Mesenchymal stem cell (in vitro differentiated cells and primary cell): ENCODE measurements at regions not wholly inside any gene's neighbourhood (a gene's known extent, or its start where the extent isn't known, plus 50 kb on each side); places are given as distances from the start of the nearest gene placed in this dataset.

ENCODE experiments used
- DNase-seq: peaks from one replicate; pipeline ENCODE4 v3.0.0-alpha.2; 2013
- H2AFZ ChIP-seq: one replicate; pipeline ENCODE4 v1.6.1; 2013; ENCODE audit warnings: low read depth, mild to moderate bottlenecking, control low read depth, inconsistent platforms, low read length, moderate library complexity
- H2AK5ac ChIP-seq: 2 replicates; pipeline ENCODE4 v1.6.1; 2013; ENCODE audit warnings: low read length, moderate library complexity, mild to moderate bottlenecking, inconsistent platforms; ENCODE audit not compliant: severe bottlenecking
- H2BK120ac ChIP-seq: one replicate; pipeline ENCODE4 v1.6.1; 2013; ENCODE audit warnings: low read depth, mild to moderate bottlenecking, inconsistent platforms, low read length, moderate library complexity
- H2BK12ac ChIP-seq, 2 experiments: one replicate each; pipeline ENCODE4 v1.6.1; 2013; ENCODE audit warnings: inconsistent platforms in 2 of 2, low read length in 2 of 2, mild to moderate bottlenecking in 2 of 2, moderate library complexity in 2 of 2, control low read depth in 1 of 2
- H2BK15ac ChIP-seq: one replicate; pipeline ENCODE4 v1.6.1; 2013; ENCODE audit warnings: mild to moderate bottlenecking, low read depth, inconsistent platforms; ENCODE audit not compliant: poor library complexity, severe bottlenecking
- H2BK5ac ChIP-seq: 2 replicates; pipeline ENCODE4 v1.6.1; 2013; ENCODE audit warnings: low read depth, mild to moderate bottlenecking, low read length, control low read depth, inconsistent platforms; ENCODE audit not compliant: poor library complexity, severe bottlenecking
- H3K14ac ChIP-seq, 2 experiments: one replicate each; pipeline ENCODE4 v1.6.1; 2013; ENCODE audit warnings: inconsistent platforms in 2 of 2, low read length in 2 of 2, control low read depth in 1 of 2, mild to moderate bottlenecking in 1 of 2, moderate library complexity in 1 of 2
- H3K18ac ChIP-seq, 2 experiments: one replicate each; pipeline ENCODE4 v1.6.1; 2013; ENCODE audit warnings: inconsistent platforms in 2 of 2, low read length in 2 of 2, control low read depth in 1 of 2, low read depth in 1 of 2, mild to moderate bottlenecking in 1 of 2
- H3K23ac ChIP-seq, 2 experiments: one replicate each; pipeline ENCODE4 v1.6.1; 2013; ENCODE audit warnings: inconsistent platforms in 2 of 2, low read length in 2 of 2, mild to moderate bottlenecking in 2 of 2, moderate library complexity in 2 of 2, control low read depth in 1 of 2
- H3K27ac ChIP-seq: 2 replicates; pipeline ENCODE4 v1.5.1; 2013; ENCODE audit warnings: mild to moderate bottlenecking, moderate library complexity, low read length, control low read depth, inconsistent platforms; ENCODE audit not compliant: poor library complexity, severe bottlenecking
- H3K27me3 ChIP-seq, 2 experiments: 2 replicates each; pipeline versions ENCODE4 v1.6.1 to v1.7.0; 2013; ENCODE audit warnings: low read length in 2 of 2, mild to moderate bottlenecking in 2 of 2, moderate library complexity in 2 of 2, control low read depth in 1 of 2, inconsistent platforms in 1 of 2; ENCODE audit not compliant: control insufficient read depth in 1 of 2, insufficient read depth in 1 of 2
- H3K36me3 ChIP-seq, 2 experiments: 2 replicates each; pipeline versions ENCODE4 v1.6.1 to v1.7.0; 2013; ENCODE audit warnings: low read length in 2 of 2, control low read depth in 1 of 2, inconsistent platforms in 1 of 2, low read depth in 1 of 2, mild to moderate bottlenecking in 1 of 2; ENCODE audit not compliant: insufficient read depth in 2 of 2, control insufficient read depth in 1 of 2
- H3K4ac ChIP-seq, 2 experiments: one replicate each; pipeline ENCODE4 v1.6.1; 2013; ENCODE audit warnings: inconsistent platforms in 2 of 2, low read length in 2 of 2, mild to moderate bottlenecking in 2 of 2, moderate library complexity in 2 of 2, control low read depth in 1 of 2, low read depth in 1 of 2
- H3K4me1 ChIP-seq: 2 replicates; pipeline ENCODE4 v1.6.1; 2013; ENCODE audit warnings: low read depth, low read length, control low read depth; ENCODE audit not compliant: control insufficient read depth, insufficient read depth
- H3K4me2 ChIP-seq: 2 replicates; pipeline ENCODE4 v1.6.1; 2013; ENCODE audit warnings: low read length, mild to moderate bottlenecking, inconsistent platforms; ENCODE audit not compliant: poor library complexity, severe bottlenecking
- H3K4me3 ChIP-seq, 2 experiments: 2 replicates each; pipeline versions ENCODE4 v1.5.1 to v1.7.0; 2013; ENCODE audit warnings: low read length in 2 of 2, mild to moderate bottlenecking in 2 of 2, control low read depth in 1 of 2, low read depth in 1 of 2; ENCODE audit not compliant: insufficient read depth in 1 of 2
- H3K79me1 ChIP-seq: replicated peaks from 2 replicates; pipeline ENCODE4 v1.6.1; 2013; ENCODE audit warnings: mild to moderate bottlenecking, control low read depth, low read length, inconsistent platforms; ENCODE audit not compliant: poor library complexity, severe bottlenecking
- H3K9ac ChIP-seq: 2 replicates; pipeline ENCODE4 v1.7.0; 2013; ENCODE audit warnings: mild to moderate bottlenecking, low read length, moderate library complexity
- H3K9me3 ChIP-seq: 2 replicates; pipeline ENCODE4 v1.7.0; 2013; ENCODE audit warnings: mild to moderate bottlenecking, low read length; ENCODE audit not compliant: control insufficient read depth
- H4K8ac ChIP-seq: one replicate; pipeline ENCODE4 v1.6.1; 2013; ENCODE audit warnings: inconsistent platforms, mild to moderate bottlenecking, low read length, moderate library complexity
- H4K91ac ChIP-seq: one replicate; pipeline ENCODE4 v1.6.1; 2013; ENCODE audit warnings: mild to moderate bottlenecking, low read length, inconsistent platforms
- WGBS: methylation state at CpG from one replicate; pipeline ENCODE4 v1.1.7; 2013; ENCODE audit warnings: mixed read lengths; 5-methylcytosine and 5-hydroxymethylcytosine counted together

- Histone ChIP-seq H2AFZ (no peak overlapping the region), H3K27ac (no peak overlapping the region), H3K14ac (no peak overlapping the region), H2AK5ac (no peak overlapping the region), H2BK120ac (no peak overlapping the region), H3K23ac (no peak overlapping the region), H4K91ac (no peak overlapping the region), H3K4me3 (no peak overlapping the region), H4K8ac (no peak overlapping the region), H2BK12ac (no peak overlapping the region), H3K9me3 (no peaks in the 10 kb centered on the region), H3K18ac (no peak overlapping the region), H3K4ac (no peak overlapping the region), H3K4me1 (no peaks in the 10 kb centered on the region), H3K4me2 (no peak overlapping the region), H3K36me3 (no peaks in the 10 kb centered on the region), H3K27me3 (no peaks in the 10 kb centered on the region), H2BK5ac (no peak overlapping the region), H3K9ac (no peak overlapping the region), H3K79me1 (no peaks in the 10 kb centered on the region), H2BK15ac (no peak overlapping the region)
- WGBS = 33% methylated on average over 1 of the region's 1 CpG
- no peak for DNase-seq
Observed at GRCh38 chr4:66297703-66298102, 627.4 kb upstream of the EPHA5 start.

- H3K4ac ChIP-seq = no peak overlapping the region
- H3K27me3 ChIP-seq = no peaks in the 10 kb centered on the region
- no peaks in the 10 kb centered on the region for H3K4me1 ChIP-seq
- no peak overlapping the region for H3K14ac ChIP-seq
- H2BK12ac ChIP-seq = no peak overlapping the region
- no peak overlapping the region for H3K9ac ChIP-seq
- no peak for DNase-seq
- no peak overlapping the region for H3K23ac ChIP-seq
- no peaks in the 10 kb centered on the region for H3K9me3 ChIP-seq
- H2AK5ac ChIP-seq = no peak overlapping the region
- WGBS = 90% methylated on average over 4 of the region's 5 CpGs
- no peak overlapping the region for H2AFZ ChIP-seq
- H3K18ac ChIP-seq = no peak overlapping the region
- H2BK120ac ChIP-seq = no peak overlapping the region
- H2BK5ac ChIP-seq = no peak overlapping the region
- H3K4me2 ChIP-seq = no peak overlapping the region
- no peak overlapping the region for H3K27ac ChIP-seq
- no peak overlapping the region for H2BK15ac ChIP-seq
- H3K79me1 ChIP-seq = no peaks in the 10 kb centered on the region
- H4K8ac ChIP-seq = no peak overlapping the region
- no peak overlapping the region for H3K4me3 ChIP-seq
- no peaks in the 10 kb centered on the region for H3K36me3 ChIP-seq
- H4K91ac ChIP-seq = no peak overlapping the region
Observed at GRCh38 chr4:66294638-66295037, 624.3 kb upstream of the EPHA5 start.

GRCh38 chr4:66284991-66285451 is 614.7 kb upstream of the EPHA5 start:
- Histone ChIP-seq H2BK15ac (no peak overlapping the region), H3K9ac (no peak overlapping the region), H2AFZ (no peak overlapping the region), H4K8ac (no peak overlapping the region), H3K27ac (no peak overlapping the region), H3K27me3 (no peaks in the 10 kb centered on the region), H2AK5ac (no peak overlapping the region), H3K4ac (no peak overlapping the region), H3K14ac (no peak overlapping the region), H2BK120ac (no peak overlapping the region), H2BK5ac (no peak overlapping the region), H4K91ac (no peak overlapping the region), H3K18ac (no peak overlapping the region), H3K4me3 (no peak overlapping the region), H3K23ac (no peak overlapping the region), H3K9me3 (no peaks in the 10 kb centered on the region), H3K36me3 (no peaks in the 10 kb centered on the region), H3K4me1 (no peaks in the 10 kb centered on the region), H3K79me1 (no peaks in the 10 kb centered on the region), H2BK12ac (no peak overlapping the region), H3K4me2 (no peak overlapping the region)
- whole genome bisulfite sequencing = 81% methylated on average over 14 of the region's 15 CpGs
- DNase-seq = no peak

- WGBS = 90% methylated on average over 1 of the region's 1 CpG
- H3K18ac ChIP-seq = no peak overlapping the region
- no peaks in the 10 kb centered on the region for H3K79me1 ChIP-seq
- DNase-seq = no peak
- no peak overlapping the region for H3K14ac ChIP-seq
- H2AFZ ChIP-seq = no peak overlapping the region
- H2BK120ac ChIP-seq = no peak overlapping the region
- no peak overlapping the region for H3K23ac ChIP-seq
- H3K4ac ChIP-seq = no peak overlapping the region
- no peaks in the 10 kb centered on the region for H3K36me3 ChIP-seq
- no peak overlapping the region for H4K91ac ChIP-seq
- no peak overlapping the region for H3K4me2 ChIP-seq
- no peak overlapping the region for H2AK5ac ChIP-seq
- H4K8ac ChIP-seq = no peak overlapping the region
- H2BK5ac ChIP-seq = no peak overlapping the region
- no peak overlapping the region for H2BK15ac ChIP-seq
- no peaks in the 10 kb centered on the region for H3K9me3 ChIP-seq
- no peak overlapping the region for H2BK12ac ChIP-seq
- no peak overlapping the region for H3K27ac ChIP-seq
- H3K27me3 ChIP-seq = no peaks in the 10 kb centered on the region
- no peaks in the 10 kb centered on the region for H3K4me1 ChIP-seq
- no peak overlapping the region for H3K4me3 ChIP-seq
- H3K9ac ChIP-seq = no peak overlapping the region
Observed at GRCh38 chr4:66279084-66279483, 608.8 kb upstream of the EPHA5 start.
